Neutrophil (primary cell): ENCODE measurements at regions not wholly inside any gene's neighbourhood (a gene's known extent, or its start where the extent isn't known, plus 50 kb on each side); places are given as distances from the start of the nearest gene placed in this dataset.
"Not testable (repeated sequence)": the region's sequence is repeated elsewhere in the genome, so short reads cannot be mapped to it uniquely, and the experiment has no call there.

Experiments used
- H3K27ac ChIP-seq: fragments of 200-600 bp; sonication (generic); 2 replicates; pipeline ENCODE4 v1.5.1; 2016; ENCODE audit warnings: mild to moderate bottlenecking, moderate library complexity
- H3K27me3 ChIP-seq: fragments of 200-600 bp; sonication (generic); 2 replicates; pipeline ENCODE4 v1.6.0; 2016; ENCODE audit warnings: mild to moderate bottlenecking
- H3K36me3 ChIP-seq: fragments of 200-600 bp; sonication (generic); 2 replicates; pipeline ENCODE4 v1.5.1; 2017
- H3K4me1 ChIP-seq, 2 experiments: fragments of 200-600 bp in 1 of 2; sonication (generic) in 1 of 2; 1 replicate in 1 of 2; 2 replicates in 1 of 2; pipeline versions ENCODE4 v1.5.1 to v1.6.1; 2013 to 2016; ENCODE audit warnings: low read depth in 1 of 2, low read length in 1 of 2, mild to moderate bottlenecking in 1 of 2, moderate library complexity in 1 of 2; ENCODE audit not compliant: control insufficient read depth in 1 of 2, insufficient read depth in 1 of 2
- H3K4me3 ChIP-seq, 2 experiments: fragments of 200-600 bp in 1 of 2; sonication (generic) in 1 of 2; 1 replicate in 1 of 2; 2 replicates in 1 of 2; pipeline ENCODE4 v1.5.1; 2013 to 2016; ENCODE audit warnings: low read depth in 1 of 2, low read length in 1 of 2, mild to moderate bottlenecking in 1 of 2, moderate library complexity in 1 of 2
- H3K9me3 ChIP-seq: fragments of 200-600 bp; sonication (generic); 2 replicates; pipeline ENCODE4 v1.5.1; 2016
- TF ChIP-seq, protein P1 (sequence below): fragments of 200-600 bp; sonication (generic); IDR thresholded peaks from 2 replicates; pipeline ENCODE4 v1.5.1; 2016; ENCODE audit warnings: antibody characterized with exemption

DNA sequence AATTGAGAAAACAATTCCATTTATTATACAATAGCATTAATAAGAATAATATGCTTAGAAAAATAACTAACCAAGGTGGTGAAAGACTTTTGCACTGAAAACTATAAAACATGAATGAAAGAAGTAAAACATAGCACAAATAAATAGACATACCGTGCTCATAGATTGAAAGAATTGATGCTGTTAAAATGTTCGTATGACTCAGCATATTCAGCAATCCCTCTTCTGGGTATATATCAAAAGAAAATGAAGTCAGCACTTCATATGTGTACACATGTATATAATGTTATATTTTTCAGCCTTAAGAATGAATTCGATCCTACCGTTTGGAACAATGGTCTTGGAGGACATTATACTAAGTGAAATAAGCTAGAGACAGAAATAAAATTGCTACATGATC lies 716.3 kb downstream of the GLUD2 start:
- H3K27me3 ChIP-seq, result no peaks in the 10 kb centered on the region
- no peaks in the 10 kb centered on the region for H3K9me3 ChIP-seq
- no peak overlapping the region for H3K27ac ChIP-seq
- H3K4me1 ChIP-seq, result no peaks in the 10 kb centered on the region
- no peak overlapping the region for H3K4me3 ChIP-seq
- H3K36me3 ChIP-seq, result no peaks in the 10 kb centered on the region
- TF ChIP-seq, protein P1, sequence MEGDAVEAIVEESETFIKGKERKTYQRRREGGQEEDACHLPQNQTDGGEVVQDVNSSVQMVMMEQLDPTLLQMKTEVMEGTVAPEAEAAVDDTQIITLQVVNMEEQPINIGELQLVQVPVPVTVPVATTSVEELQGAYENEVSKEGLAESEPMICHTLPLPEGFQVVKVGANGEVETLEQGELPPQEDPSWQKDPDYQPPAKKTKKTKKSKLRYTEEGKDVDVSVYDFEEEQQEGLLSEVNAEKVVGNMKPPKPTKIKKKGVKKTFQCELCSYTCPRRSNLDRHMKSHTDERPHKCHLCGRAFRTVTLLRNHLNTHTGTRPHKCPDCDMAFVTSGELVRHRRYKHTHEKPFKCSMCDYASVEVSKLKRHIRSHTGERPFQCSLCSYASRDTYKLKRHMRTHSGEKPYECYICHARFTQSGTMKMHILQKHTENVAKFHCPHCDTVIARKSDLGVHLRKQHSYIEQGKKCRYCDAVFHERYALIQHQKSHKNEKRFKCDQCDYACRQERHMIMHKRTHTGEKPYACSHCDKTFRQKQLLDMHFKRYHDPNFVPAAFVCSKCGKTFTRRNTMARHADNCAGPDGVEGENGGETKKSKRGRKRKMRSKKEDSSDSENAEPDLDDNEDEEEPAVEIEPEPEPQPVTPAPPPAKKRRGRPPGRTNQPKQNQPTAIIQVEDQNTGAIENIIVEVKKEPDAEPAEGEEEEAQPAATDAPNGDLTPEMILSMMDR, result no peak

DNA sequence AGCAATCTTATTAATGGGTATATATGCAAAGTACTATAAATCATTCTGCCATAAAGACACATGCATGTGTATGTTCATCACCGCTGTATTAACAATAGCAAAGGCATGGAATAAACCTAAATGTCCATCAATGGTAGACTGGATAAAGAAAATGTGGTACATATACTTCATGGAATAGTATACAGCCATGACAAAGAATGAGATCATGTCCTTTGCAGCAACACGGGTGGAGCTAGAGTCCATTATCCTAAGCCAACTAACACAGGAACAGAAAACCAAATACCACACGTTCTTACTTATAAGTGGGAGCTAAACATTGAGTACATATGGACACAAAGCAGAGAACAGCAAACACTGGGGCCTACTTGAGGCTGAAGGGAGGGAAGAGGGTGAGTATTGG lies 720.8 kb downstream of the GLUD2 start:
- H3K27me3 ChIP-seq, result not testable (repeated sequence)

DNA sequence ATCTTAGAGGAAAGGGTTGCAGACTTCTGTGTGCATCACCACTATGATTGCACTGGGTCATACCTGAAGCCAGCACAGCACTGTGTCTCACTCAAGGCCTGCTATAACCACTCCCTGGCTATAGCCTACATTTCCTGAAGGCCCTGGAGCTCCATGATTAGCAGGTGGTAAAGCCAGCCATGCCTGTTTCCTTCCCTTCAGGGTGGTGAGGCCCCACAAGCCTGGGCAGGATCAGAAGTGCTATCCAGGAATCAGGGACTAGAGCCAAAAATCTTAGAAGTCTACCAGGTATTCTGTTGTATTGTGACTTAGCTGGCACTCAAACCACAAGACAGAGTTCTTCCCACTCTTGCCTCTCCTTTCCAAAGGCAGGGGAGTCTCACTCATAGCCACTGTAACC lies 734.6 kb downstream of the GLUD2 start:
- Histone ChIP-seq H3K27me3 (no peaks in the 10 kb centered on the region), H3K36me3 (no peaks in the 10 kb centered on the region), H3K27ac (no peak overlapping the region), H3K9me3 (no peaks in the 10 kb centered on the region), H3K4me1 (no peaks in the 10 kb centered on the region), H3K4me3 (no peak overlapping the region)
- TF ChIP-seq, protein P1, result no peak

More for the DNA sequence above, 720.8 kb downstream of the GLUD2 start:
- H3K27ac ChIP-seq, H3K36me3 ChIP-seq, H3K4me1 ChIP-seq, H3K4me3 ChIP-seq, H3K9me3 ChIP-seq: not testable (repeated sequence)

DNA sequence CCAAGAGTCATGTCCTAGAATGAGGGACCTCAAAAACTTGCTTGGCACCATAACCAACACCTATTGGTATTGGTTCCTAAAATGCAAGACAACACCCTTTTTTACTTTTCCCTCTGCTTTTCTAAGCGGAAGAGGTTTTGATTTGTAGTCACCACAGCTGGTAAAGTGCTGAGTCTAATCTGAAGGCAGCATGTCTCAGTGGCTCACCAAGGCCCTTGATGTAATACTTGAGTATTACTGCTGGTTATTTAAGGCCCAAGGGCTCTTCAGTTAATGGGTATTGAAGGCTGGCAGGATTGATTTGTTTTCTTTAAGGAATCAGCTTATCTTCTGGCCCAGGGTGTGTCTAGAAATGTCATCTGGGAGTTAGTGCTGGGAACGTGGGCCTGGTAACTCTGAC lies 735.1 kb downstream of the GLUD2 start:
- TF ChIP-seq, protein P1, result no peak
- no peaks in the 10 kb centered on the region for H3K36me3 ChIP-seq
- no peak overlapping the region for H3K4me3 ChIP-seq
- H3K27me3 ChIP-seq, result no peaks in the 10 kb centered on the region
- H3K9me3 ChIP-seq, result no peaks in the 10 kb centered on the region
- H3K27ac ChIP-seq, result no peak overlapping the region
- H3K4me1 ChIP-seq, result no peaks in the 10 kb centered on the region

DNA sequence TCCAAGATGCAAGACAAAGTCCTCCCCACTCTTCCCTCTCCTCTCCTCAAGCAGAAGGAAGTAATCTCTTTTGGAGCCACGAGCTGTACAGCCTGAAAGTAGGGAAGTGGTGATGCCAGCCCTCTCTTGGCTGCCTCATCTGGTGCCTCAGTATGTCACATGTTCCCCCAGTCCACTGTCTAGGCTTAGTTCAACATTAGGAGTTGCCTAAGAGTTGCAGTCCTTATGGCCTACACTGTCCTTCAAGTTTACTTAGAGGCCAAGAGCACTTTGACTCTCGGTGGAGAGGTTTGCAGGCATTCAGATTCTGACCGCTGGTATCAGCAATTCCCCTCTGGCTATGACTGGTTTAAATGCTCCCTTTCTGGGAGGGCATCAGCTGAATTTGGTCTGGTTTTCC lies 735.6 kb downstream of the GLUD2 start:
- TF ChIP-seq, protein P1, result no peak
- Histone ChIP-seq H3K4me3 (no peak overlapping the region), H3K36me3 (no peaks in the 10 kb centered on the region)

DNA sequence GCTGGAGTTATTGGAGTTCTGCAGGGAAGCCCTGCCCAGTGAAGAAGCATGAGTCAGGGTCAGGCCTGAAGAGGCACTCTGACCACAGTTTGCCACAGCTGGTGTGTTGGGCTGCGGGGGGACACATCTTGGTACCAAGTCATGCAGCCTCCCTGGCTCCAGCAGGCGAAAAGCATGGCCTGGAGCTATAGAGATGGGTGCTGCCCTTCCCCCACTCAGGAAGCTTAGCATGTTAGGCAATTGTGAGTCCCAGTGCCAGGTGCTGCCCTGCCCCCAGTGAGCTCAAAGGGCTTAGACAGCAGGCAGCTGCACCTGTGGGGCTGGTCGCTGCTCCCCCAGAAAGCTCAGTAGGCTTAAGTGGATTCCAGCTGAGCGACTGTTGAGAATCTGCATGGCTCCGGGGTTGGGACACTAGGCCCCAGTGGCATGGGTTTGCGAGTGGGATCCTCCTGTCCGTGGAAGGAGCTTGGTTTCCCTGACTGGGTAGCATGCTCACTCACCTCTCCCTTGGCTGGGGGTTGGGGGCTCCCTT lies 755.5 kb downstream of the GLUD2 start:
- Histone ChIP-seq H3K4me3 (no peak overlapping the region), H3K27me3 (no peaks in the 10 kb centered on the region), H3K9me3 (no peaks in the 10 kb centered on the region), H3K36me3 (no peaks in the 10 kb centered on the region), H3K4me1 (no peaks in the 10 kb centered on the region), H3K27ac (no peak overlapping the region)
- TF ChIP-seq, protein P1, result no peak

More for the DNA sequence above, 735.6 kb downstream of the GLUD2 start:
- no peaks in the 10 kb centered on the region for H3K9me3 ChIP-seq
- H3K27ac ChIP-seq, result no peak overlapping the region
- H3K27me3 ChIP-seq, result no peaks in the 10 kb centered on the region
- no peaks in the 10 kb centered on the region for H3K4me1 ChIP-seq
